PC-3 (cell line): ENCODE measurements at regions not wholly inside any gene's neighbourhood (a gene's known extent, or its start where the extent isn't known, plus 50 kb on each side); places are given as distances from the start of the nearest gene placed in this dataset.

Experiments
- ATAC-seq: fragments of 200-7000 bp; cut with Tn5 transposase; 2 replicates; pipeline ENCODE4 v1.9.1; 2020; ENCODE audit warnings: mild to moderate bottlenecking, moderate library complexity
- BruUV-seq: library from RNA; stranded (reverse); fragments of 400-500 nt; replicated peaks from 2 replicates; lab custom pipeline; 2021; lab: Mats Ljungman, UMichigan
- CTCF ChIA-PET: fragments of 300-600 bp; sonication (Branson Sonifier 250); formaldehyde crosslinking; loops from one replicate; lab custom pipeline; 2022; ENCODE audit warnings: antibody characterized with exemption; lab: Charles Lee
- POLR2A ChIA-PET: fragments of 300-600 bp; sonication (Branson Sonifier 250); formaldehyde crosslinking; loops from one replicate; lab custom pipeline; 2022; ENCODE audit warnings: antibody characterized with exemption; ENCODE audit not compliant: unreplicated experiment; lab: Charles Lee
- DNase-seq: peaks from one replicate; pipeline ENCODE4 v3.0.0-alpha.2; 2015
- H2AFZ ChIP-seq: fragments of 300-600 bp; sonication (generic); 2 replicates; pipeline ENCODE4 v1.6.0; 2016; ENCODE audit warnings: antibody characterized with exemption, low read length
- H3F3A ChIP-seq: fragments of 300-600 bp; sonication (generic); one replicate; pipeline ENCODE4 v1.6.0; 2017; ENCODE audit warnings: antibody characterized with exemption, low read length, control low read depth, mild to moderate bottlenecking; ENCODE audit not compliant: unreplicated experiment
- H3K27ac ChIP-seq: fragments of 300-600 bp; sonication (generic); 2 replicates; pipeline ENCODE4 v1.5.1; 2016; ENCODE audit warnings: mild to moderate bottlenecking, low read length
- H3K27me3 ChIP-seq: fragments of 300-600 bp; sonication (generic); 2 replicates; pipeline ENCODE4 v1.6.1; 2016; ENCODE audit warnings: low read length, mixed read lengths
- H3K36me3 ChIP-seq: fragments of 300-600 bp; sonication (generic); 2 replicates; pipeline ENCODE4 v1.6.1; 2016; ENCODE audit warnings: low read depth, mixed run types, low read length, mixed read lengths
- H3K4me1 ChIP-seq: fragments of 300-600 bp; sonication (generic); 2 replicates; pipeline ENCODE4 v1.5.1; 2016; ENCODE audit warnings: low read length; ENCODE audit not compliant: insufficient read depth
- H3K4me2 ChIP-seq: fragments of 300-600 bp; sonication (generic); 2 replicates; pipeline ENCODE4 v1.6.0; 2016; ENCODE audit warnings: low read length
- H3K4me3 ChIP-seq: fragments of 300-600 bp; sonication (generic); 2 replicates; pipeline ENCODE4 v1.5.1; 2016; ENCODE audit warnings: mild to moderate bottlenecking, low read length, mixed read lengths
- H3K79me2 ChIP-seq: fragments of 300-600 bp; sonication (generic); 2 replicates; pipeline ENCODE4 v1.6.1; 2017; ENCODE audit warnings: low read length, mixed read lengths
- H3K9ac ChIP-seq: fragments of 300-600 bp; sonication (generic); 2 replicates; pipeline ENCODE4 v1.6.0; 2016; ENCODE audit warnings: mild to moderate bottlenecking, low read length
- H3K9me2 ChIP-seq: fragments of 300-600 bp; sonication (generic); replicated peaks from 2 replicates; pipeline ENCODE4 v1.6.1; 2016; ENCODE audit warnings: mixed run types, low read length, mixed read lengths
- H3K9me3 ChIP-seq: fragments of 300-600 bp; sonication (generic); 2 replicates; pipeline ENCODE4 v1.6.1; 2016; ENCODE audit warnings: low read length, mixed read lengths
- H4K20me1 ChIP-seq: fragments of 300-600 bp; sonication (generic); 2 replicates; pipeline ENCODE4 v1.6.1; 2016; ENCODE audit warnings: low read length, mixed read lengths
- EZH2 ChIP-seq: fragments of 300-600 bp; sonication (generic); IDR thresholded peaks from one replicate; pipeline ENCODE4 v1.6.1; 2017; ENCODE audit warnings: antibody characterized with exemption, mild to moderate bottlenecking, low read length; ENCODE audit not compliant: unreplicated experiment
- EZH2phosphoT487 ChIP-seq: fragments of 300-600 bp; sonication (generic); IDR thresholded peaks from 2 replicates; pipeline ENCODE4 v1.6.1; 2018; ENCODE audit warnings: mild to moderate bottlenecking, antibody characterized with exemption, low read length, borderline replicate concordance
- intact Hi-C: fragments of 100-400 bp; cut with micrococcal nuclease; formaldehyde crosslinking; loops from 2 replicates; pipeline ENCODE4 v1.9.0; 2023
- TF ChIP-seq, protein P1 (sequence below): fragments of 300-600 bp; sonication (generic); conservative IDR thresholded peaks from 2 replicates; pipeline ENCODE4 v1.5.1; 2017; ENCODE audit warnings: antibody characterized with exemption, low read depth, mild to moderate bottlenecking, low read length

DNA sequence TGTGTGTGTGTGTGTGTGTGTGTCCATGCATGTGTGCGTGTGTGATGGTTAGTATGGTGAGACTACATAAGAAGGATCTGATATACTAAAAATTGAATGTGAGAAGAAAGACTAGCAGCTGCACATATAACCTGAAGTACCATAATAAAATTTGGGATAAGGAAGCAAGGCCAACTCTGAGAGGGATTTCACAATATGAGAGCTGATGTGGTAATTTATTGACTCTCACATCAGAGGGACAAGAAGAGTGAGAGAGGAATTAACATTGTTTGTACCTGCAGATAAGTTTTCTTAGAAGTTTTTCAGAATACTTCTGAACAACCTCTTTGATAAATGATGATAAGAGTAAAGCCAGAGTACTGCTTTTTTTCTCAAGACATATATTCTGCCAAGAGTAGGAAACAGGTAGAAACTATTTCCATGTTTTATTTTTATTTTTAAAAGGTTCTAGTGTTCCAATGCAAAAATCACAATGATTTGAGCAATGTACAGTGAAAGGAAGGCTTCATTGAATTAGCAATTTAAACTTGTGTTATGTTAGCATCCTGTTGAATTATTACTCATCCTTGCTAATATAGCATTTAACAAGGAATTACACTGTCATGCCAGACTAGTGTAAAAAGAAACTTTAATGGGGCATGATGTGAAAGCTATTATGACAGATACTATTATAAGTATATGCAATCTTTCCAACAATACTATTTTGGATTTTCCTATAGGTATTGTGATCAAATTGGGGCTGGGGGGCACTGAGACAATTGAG, 415.5 kb upstream of the ARPP21 start:
- H3K9me2 ChIP-seq, result no peaks in the 10 kb centered on the region
- no peaks in the 10 kb centered on the region for H3K79me2 ChIP-seq
- TF ChIP-seq, protein P1, sequence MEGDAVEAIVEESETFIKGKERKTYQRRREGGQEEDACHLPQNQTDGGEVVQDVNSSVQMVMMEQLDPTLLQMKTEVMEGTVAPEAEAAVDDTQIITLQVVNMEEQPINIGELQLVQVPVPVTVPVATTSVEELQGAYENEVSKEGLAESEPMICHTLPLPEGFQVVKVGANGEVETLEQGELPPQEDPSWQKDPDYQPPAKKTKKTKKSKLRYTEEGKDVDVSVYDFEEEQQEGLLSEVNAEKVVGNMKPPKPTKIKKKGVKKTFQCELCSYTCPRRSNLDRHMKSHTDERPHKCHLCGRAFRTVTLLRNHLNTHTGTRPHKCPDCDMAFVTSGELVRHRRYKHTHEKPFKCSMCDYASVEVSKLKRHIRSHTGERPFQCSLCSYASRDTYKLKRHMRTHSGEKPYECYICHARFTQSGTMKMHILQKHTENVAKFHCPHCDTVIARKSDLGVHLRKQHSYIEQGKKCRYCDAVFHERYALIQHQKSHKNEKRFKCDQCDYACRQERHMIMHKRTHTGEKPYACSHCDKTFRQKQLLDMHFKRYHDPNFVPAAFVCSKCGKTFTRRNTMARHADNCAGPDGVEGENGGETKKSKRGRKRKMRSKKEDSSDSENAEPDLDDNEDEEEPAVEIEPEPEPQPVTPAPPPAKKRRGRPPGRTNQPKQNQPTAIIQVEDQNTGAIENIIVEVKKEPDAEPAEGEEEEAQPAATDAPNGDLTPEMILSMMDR, result no peak
- TF ChIP-seq EZH2phosphoT487 (no peak), EZH2 (no peak)
- no peak overlapping the region for H2AFZ ChIP-seq
- no peak for DNase-seq
- no peak overlapping the region for H3K4me3 ChIP-seq
- no peaks in the 10 kb centered on the region for H3K36me3 ChIP-seq
- peak; percentile 58 for ATAC-seq
- no peak overlapping the region for H3K9ac ChIP-seq
- BruUV-seq, result no TSS peak
- no peak overlapping the region for H3K4me2 ChIP-seq
- no peaks in the 10 kb centered on the region for H3K27me3 ChIP-seq
- peaks cover 12% of the 10 kb centered on the region; the same call in 1 of the 2 replicates for H3K9me3 ChIP-seq
- POLR2A ChIA-PET, result no interaction called here
- no peaks in the 10 kb centered on the region for H3F3A ChIP-seq
- CTCF ChIA-PET, result no interaction called here
- H3K27ac ChIP-seq, result no peak overlapping the region
- no peaks in the 10 kb centered on the region for H3K4me1 ChIP-seq
- H4K20me1 ChIP-seq, result no peaks in the 10 kb centered on the region
- intact Hi-C loops, result no loop called here

DNA sequence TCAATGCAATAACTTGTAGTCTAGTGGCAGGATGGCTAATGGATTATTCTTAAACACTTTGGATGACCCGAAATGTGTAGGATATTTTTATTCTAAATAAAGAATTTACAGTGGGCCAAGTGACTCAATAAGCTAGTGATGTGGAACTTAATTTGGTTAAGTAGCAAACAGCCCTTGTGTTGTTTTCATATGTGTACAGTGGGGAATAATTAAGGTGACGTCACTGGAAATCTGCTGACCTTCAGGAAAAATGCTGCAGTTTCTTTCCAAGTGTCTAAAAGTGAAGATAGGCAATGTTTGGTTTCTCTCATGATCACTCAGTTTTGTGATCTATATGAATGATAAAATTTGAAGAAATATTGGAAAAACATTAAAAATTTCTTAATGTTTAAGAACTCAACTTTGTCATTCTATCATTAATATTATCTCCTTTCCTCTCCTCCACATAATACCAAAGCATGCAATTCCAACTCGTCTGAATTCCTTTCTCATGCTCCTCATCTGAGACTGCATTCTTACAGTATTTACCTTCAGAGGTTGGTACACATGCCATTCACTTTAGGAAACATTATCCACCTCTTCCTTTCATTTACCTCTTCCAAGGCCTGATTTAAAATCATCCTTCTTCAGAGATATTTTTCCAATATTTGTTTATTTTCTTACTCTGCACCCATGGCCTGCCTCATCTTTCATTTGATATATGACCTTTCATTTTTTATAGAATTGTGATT, 414.6 kb upstream of the ARPP21 start:
- intact Hi-C loops, result no loop called here
- POLR2A ChIA-PET, result no interaction called here
- DNase-seq, result no peak

More for the DNA sequence above, 414.6 kb upstream of the ARPP21 start:
- BruUV-seq, result no TSS peak
- no peak overlapping the region for H3K4me3 ChIP-seq
- H3K4me1 ChIP-seq, result no peaks in the 10 kb centered on the region
- H3K27ac ChIP-seq, result no peak overlapping the region
- no peaks in the 10 kb centered on the region for H3K79me2 ChIP-seq
- no peaks in the 10 kb centered on the region for H4K20me1 ChIP-seq
- H3K4me2 ChIP-seq, result no peak overlapping the region
- peaks cover 12% of the 10 kb centered on the region; the same call in 1 of the 2 replicates for H3K9me3 ChIP-seq
- no peak overlapping the region for H3K9ac ChIP-seq
- CTCF ChIA-PET, result no interaction called here
- H3K27me3 ChIP-seq, result no peaks in the 10 kb centered on the region
- H3F3A ChIP-seq, result no peaks in the 10 kb centered on the region
- peak; percentile 45; the same call in 1 of the 2 replicates for ATAC-seq
- no peak overlapping the region for H2AFZ ChIP-seq
- TF ChIP-seq EZH2phosphoT487 (no peak), EZH2 (no peak)
- TF ChIP-seq, protein P1, result no peak
- no peaks in the 10 kb centered on the region for H3K9me2 ChIP-seq
- H3K36me3 ChIP-seq, result no peaks in the 10 kb centered on the region
